K562 (cell line): ENCODE measurements at regions not wholly inside any gene's neighbourhood (a gene's known extent, or its start where the extent isn't known, plus 50 kb on each side); places are given as distances from the start of the nearest gene placed in this dataset.

Source experiments
- LARP7 ChIP-seq: fragments of 450-650 bp; IDR thresholded peaks from 2 replicates; pipeline ENCODE4 v1.6.1; 2016
- RAD21 ChIP-seq, 2 experiments: fragments of 250-450 bp in 1 of 2; fragments of 450-650 bp in 1 of 2; sonication (Bioruptor Pico) in 1 of 2; formaldehyde crosslinking in 1 of 2; IDR thresholded peaks in 1 of 2; conservative IDR thresholded peaks in 1 of 2; 2 replicates each; pipeline versions ENCODE4 v1.4.0 to v1.8.0; 2020 to 2022; ENCODE audit warnings: mild to moderate bottlenecking in 2 of 2, moderate library complexity in 1 of 2
- ZNF584 ChIP-seq: fragments of 200-800 bp; sonication (Bioruptor generic); IDR thresholded peaks from 2 replicates; pipeline ENCODE4 v1.6.1; 2016; ENCODE audit warnings: low read depth, mild to moderate bottlenecking, missing genetic modification characterization, missing compliant biosample characterization
- TF ChIP-seq, protein P1 (sequence below), 3 experiments: IDR thresholded peaks in 2 of 3; conservative IDR thresholded peaks in 1 of 3; 2 replicates each; pipeline ENCODE4 v1.5.1; 2011 to 2012; ENCODE audit warnings: low read length in 3 of 3, mild to moderate bottlenecking in 3 of 3, control low read depth in 2 of 3, improper control_type of control experiment in 1 of 3, inconsistent platforms in 1 of 3, low read depth in 1 of 3, mixed read lengths in 1 of 3, moderate library complexity in 1 of 3; ENCODE audit not compliant: insufficient read depth in 2 of 3
- TF ChIP-seq, protein P2 (sequence below): fragments of 450-650 bp; IDR thresholded peaks from 2 replicates; pipeline ENCODE4 v1.6.1; 2018; ENCODE audit not compliant: partially characterized antibody
- TF ChIP-seq, protein P3 (sequence below), 2 experiments: fragments of 450-650 bp in 1 of 2; sonication (generic) in 1 of 2; formaldehyde crosslinking in 1 of 2; IDR thresholded peaks; 2 replicates each; pipeline versions ENCODE4 v1.7.1 to v1.9.0; 2016 to 2022; ENCODE audit warnings: inconsistent platforms in 1 of 2, mild to moderate bottlenecking in 1 of 2, missing genetic modification reagents in 1 of 2
- TF ChIP-seq, protein P4 (sequence below): fragments of 450-650 bp; IDR thresholded peaks from 2 replicates; pipeline ENCODE4 v1.6.1; 2016; ENCODE audit warnings: low read depth, mild to moderate bottlenecking, moderate library complexity

DNA sequence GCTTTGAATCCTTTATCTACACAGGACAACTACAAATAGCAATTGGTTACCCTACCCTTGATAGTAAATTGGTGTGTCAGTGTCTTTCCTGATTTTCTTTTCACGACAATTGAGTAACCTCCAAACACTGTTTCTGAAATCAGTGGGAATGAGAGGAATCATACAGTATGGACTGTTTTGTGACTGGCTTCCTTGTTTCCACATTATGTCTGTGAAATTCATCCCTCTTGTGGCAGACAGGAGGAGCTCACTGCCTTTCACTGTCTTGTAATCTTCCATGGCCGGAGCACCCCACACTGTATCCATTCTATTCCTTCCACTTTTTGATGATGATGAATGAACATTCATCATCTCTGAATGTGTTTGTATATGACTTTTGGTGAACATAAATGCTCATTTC is 164.0 kb upstream of the PZP start (continued):
- TF ChIP-seq RAD21 (CRISPR knock-in tag; conservative IDR thresholded peaks at IDR 0.05 in 1 of 2, IDR thresholded peaks at IDR 0.05 in 1 of 2) (peak in 1 of 2 experiments; percentile 54; a peak in 2 of 4 replicates), ZNF584 (CRISPR knock-in tag) (peak; percentile 57; the same call in 1 of the 2 replicates), LARP7 (no peak)
- TF ChIP-seq, protein P1, sequence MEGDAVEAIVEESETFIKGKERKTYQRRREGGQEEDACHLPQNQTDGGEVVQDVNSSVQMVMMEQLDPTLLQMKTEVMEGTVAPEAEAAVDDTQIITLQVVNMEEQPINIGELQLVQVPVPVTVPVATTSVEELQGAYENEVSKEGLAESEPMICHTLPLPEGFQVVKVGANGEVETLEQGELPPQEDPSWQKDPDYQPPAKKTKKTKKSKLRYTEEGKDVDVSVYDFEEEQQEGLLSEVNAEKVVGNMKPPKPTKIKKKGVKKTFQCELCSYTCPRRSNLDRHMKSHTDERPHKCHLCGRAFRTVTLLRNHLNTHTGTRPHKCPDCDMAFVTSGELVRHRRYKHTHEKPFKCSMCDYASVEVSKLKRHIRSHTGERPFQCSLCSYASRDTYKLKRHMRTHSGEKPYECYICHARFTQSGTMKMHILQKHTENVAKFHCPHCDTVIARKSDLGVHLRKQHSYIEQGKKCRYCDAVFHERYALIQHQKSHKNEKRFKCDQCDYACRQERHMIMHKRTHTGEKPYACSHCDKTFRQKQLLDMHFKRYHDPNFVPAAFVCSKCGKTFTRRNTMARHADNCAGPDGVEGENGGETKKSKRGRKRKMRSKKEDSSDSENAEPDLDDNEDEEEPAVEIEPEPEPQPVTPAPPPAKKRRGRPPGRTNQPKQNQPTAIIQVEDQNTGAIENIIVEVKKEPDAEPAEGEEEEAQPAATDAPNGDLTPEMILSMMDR (IDR thresholded peaks at IDR 0.05 in 2 of 3, conservative IDR thresholded peaks at IDR 0.05 in 1 of 3; ENCODE audit: insufficient read depth in 2 of 3, low read depth in 1 of 3, low read length in 3 of 3) = peak; percentile 20 to 47 (median 25); a peak in 4 of 6 replicates
- TF ChIP-seq, protein P2, sequence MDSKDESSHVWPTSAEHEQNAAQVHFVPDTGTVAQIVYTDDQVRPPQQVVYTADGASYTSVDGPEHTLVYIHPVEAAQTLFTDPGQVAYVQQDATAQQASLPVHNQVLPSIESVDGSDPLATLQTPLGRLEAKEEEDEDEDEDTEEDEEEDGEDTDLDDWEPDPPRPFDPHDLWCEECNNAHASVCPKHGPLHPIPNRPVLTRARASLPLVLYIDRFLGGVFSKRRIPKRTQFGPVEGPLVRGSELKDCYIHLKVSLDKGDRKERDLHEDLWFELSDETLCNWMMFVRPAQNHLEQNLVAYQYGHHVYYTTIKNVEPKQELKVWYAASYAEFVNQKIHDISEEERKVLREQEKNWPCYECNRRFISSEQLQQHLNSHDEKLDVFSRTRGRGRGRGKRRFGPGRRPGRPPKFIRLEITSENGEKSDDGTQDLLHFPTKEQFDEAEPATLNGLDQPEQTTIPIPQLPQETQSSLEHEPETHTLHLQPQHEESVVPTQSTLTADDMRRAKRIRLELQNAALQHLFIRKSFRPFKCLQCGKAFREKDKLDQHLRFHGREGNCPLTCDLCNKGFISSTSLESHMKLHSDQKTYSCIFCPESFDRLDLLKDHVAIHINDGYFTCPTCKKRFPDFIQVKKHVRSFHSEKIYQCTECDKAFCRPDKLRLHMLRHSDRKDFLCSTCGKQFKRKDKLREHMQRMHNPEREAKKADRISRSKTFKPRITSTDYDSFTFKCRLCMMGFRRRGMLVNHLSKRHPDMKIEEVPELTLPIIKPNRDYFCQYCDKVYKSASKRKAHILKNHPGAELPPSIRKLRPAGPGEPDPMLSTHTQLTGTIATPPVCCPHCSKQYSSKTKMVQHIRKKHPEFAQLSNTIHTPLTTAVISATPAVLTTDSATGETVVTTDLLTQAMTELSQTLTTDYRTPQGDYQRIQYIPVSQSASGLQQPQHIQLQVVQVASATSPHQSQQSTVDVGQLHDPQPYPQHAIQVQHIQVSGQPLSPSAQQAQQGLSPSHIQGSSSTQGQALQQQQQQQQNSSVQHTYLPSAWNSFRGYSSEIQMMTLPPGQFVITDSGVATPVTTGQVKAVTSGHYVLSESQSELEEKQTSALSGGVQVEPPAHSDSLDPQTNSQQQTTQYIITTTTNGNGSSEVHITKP = no peak
- TF ChIP-seq, protein P3, sequence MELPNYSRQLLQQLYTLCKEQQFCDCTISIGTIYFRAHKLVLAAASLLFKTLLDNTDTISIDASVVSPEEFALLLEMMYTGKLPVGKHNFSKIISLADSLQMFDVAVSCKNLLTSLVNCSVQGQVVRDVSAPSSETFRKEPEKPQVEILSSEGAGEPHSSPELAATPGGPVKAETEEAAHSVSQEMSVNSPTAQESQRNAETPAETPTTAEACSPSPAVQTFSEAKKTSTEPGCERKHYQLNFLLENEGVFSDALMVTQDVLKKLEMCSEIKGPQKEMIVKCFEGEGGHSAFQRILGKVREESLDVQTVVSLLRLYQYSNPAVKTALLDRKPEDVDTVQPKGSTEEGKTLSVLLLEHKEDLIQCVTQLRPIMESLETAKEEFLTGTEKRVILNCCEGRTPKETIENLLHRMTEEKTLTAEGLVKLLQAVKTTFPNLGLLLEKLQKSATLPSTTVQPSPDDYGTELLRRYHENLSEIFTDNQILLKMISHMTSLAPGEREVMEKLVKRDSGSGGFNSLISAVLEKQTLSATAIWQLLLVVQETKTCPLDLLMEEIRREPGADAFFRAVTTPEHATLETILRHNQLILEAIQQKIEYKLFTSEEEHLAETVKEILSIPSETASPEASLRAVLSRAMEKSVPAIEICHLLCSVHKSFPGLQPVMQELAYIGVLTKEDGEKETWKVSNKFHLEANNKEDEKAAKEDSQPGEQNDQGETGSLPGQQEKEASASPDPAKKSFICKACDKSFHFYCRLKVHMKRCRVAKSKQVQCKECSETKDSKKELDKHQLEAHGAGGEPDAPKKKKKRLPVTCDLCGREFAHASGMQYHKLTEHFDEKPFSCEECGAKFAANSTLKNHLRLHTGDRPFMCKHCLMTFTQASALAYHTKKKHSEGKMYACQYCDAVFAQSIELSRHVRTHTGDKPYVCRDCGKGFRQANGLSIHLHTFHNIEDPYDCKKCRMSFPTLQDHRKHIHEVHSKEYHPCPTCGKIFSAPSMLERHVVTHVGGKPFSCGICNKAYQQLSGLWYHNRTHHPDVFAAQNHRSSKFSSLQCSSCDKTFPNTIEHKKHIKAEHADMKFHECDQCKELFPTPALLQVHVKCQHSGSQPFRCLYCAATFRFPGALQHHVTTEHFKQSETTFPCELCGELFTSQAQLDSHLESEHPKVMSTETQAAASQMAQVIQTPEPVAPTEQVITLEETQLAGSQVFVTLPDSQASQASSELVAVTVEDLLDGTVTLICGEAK (IDR thresholded peaks at IDR 0.05) = no peak
- TF ChIP-seq, protein P3 (CRISPR knock-in tag; IDR thresholded peaks at IDR 0.05) = no peak
- TF ChIP-seq, protein P4, sequence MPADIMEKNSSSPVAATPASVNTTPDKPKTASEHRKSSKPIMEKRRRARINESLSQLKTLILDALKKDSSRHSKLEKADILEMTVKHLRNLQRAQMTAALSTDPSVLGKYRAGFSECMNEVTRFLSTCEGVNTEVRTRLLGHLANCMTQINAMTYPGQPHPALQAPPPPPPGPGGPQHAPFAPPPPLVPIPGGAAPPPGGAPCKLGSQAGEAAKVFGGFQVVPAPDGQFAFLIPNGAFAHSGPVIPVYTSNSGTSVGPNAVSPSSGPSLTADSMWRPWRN = no peak
